GM19452 (cell line): ENCODE measurements at regions not wholly inside any gene's neighbourhood (a gene's known extent, or its start where the extent isn't known, plus 50 kb on each side); places are given as distances from the start of the nearest gene placed in this dataset.

Experiments used
- ATAC-seq: cut with Tn5 transposase; IDR thresholded peaks from one replicate; pipeline ENCODE4 v1.9.1; 2021; ENCODE audit not compliant: unreplicated experiment

DNA sequence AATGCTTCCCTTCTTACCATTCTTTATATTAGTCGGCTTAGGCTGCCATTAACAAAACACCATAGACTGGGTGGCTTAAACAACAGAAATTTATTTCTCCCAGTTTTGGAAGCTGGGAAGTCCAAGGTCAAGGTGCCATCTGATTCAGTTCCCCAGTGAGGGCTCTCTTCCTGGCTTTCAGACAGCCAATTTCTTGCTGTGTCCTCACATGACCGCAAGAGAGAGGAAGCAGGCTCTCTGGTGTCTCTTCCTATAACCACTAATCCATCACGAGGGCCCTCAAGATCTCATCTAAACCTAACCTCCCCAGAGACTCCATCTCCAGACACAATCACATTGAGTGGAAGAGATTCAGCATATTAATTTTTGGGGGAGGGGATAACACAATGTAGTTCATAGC lies 193.0 kb upstream of the SGK1 start:
- ATAC-seq, result no peak

DNA sequence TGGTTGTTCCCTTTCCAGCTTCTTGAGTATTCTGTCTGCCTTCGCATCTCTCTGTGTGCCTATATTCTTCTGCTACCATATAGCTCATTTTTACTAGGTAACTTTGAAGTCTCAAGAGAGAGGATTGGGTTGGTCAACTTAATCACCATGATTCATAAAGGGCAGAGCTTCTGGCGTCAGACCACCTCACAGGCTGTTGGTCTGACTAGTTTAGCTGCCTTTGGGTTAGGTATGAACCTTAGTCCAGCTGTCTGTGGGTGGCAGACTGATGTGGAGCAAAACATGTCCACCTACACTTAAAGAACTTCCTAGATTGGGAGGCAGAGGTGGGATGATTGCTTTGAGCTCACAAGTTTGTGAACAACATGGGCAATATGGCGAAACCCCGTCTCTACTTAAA lies 192.2 kb upstream of the SGK1 start:
- ATAC-seq, result no peak

DNA sequence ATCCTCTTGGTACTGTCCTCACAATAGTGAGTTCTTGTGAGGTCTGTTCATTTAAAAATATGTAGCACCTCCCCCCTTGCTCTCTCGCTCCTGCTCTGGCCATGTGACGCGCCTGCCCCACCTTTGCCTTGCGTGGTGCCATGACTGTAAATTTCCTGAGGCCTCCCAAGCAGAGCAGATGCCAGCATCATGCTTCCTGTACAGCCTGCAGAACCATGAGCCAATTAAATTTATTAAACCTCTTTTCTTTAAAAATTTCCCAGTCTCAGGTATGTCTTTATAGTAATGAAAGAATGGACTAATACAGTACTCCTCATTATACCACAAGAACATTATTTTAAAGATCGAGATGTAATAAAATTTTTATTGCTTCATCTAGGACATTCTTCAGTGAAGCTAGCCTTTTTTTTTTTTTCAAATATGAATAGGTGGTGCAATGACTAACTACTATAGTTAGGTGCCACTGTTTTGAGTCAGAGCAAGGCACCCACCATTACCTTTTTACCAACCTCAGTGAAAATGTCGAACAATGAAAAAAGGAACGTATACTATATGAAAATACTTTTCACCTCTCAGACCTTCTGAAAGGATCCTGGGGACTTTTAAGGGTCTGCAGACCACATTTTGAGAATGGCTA lies 191.1 kb upstream of the SGK1 start:
- no peak for ATAC-seq

DNA sequence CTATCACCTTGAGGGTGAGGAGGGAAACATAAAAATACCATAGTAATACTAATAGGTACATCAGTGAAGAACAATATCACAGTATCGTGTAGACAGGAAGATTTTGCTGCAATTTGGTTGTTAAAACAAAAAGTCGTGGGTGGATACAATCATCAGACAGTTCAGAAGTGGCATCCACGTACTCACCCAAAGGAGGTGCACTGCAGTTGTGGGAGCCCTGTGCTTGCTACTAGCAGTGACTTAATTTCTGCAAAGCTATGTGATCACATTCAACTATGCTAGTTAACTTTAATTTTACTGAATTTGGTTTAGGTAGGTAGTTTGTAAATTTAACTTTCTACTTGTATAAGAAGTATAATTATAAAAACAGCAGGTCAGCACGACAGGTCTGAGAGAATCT lies 188.2 kb upstream of the SGK1 start:
- no peak for ATAC-seq

DNA sequence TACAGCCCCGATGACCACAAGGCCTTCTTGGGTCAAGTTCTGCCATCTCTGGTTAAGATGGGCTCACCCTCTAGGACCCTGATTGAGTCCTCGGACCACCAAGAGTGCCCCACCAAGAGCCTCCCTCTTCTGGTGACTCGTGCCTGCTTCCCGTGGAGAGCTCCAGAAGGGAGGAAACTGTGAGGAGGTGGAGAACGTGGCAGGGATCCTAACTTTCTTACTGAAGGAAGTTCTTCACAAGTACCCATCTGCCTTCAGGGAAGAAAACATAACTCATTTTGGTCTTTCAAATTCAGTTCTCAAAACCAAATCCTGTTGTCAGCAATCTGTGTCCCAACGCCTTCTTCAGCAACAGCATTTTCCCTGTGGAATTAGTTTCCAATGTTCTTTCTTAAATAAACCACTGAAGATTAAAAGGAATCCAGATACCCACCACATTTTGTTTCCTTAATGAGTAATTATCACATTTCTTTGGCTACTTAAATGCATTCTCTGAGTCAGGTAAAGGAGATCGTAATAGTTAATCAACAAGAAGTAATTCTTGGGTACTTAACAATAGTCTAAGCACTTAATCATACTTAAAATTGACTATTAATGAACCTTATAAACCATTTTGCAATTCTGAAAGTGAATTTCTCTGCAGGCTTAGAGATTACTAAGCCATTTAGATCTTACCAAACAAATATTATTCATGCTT lies 185.8 kb upstream of the SGK1 start:
- no peak for ATAC-seq

DNA sequence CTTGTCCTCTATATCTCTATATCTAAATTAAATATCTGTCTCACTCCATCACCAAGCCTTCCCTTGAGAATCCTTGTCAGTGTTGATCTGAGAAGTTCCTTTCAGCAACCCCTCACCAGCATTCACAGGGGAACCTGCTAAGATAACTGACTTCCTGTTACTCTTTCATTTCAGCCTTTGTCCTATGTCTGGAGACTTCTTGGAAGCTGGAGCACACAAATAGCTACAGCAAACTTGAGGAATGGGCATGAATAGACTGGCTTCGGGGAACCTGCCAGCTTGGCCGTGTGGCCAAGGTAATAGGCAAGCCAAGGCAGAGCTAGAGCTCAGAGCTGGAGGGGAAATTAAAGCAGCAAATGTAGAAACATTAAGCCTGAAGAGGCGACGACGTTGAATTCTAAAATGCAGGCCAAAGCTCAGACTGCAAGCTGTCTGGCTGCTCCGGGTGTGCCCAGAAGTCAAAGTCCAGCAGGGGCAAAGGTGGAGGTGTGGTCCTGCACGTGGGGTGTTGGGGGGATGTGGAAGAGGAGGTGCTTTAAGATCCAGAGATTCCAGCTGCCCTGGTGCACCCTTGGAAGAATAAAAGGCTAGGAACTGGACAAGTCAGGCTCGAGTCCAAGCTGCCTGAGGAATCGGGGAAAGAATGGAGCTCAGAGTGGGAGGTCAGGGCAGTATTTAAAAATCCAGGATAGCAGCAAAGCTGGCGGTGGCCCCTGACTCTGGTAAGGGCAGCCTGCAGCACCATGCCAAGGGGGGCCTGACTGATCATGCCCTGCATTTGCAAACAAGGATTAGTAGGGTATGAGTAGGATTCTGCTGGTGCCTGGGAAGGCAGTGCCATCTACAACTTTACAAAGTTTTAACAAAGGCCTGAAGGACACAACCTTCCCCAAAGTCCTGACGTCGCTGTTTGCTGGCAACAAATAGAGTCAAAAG lies 185.0 kb upstream of the SGK1 start:
- ATAC-seq, result no peak

DNA sequence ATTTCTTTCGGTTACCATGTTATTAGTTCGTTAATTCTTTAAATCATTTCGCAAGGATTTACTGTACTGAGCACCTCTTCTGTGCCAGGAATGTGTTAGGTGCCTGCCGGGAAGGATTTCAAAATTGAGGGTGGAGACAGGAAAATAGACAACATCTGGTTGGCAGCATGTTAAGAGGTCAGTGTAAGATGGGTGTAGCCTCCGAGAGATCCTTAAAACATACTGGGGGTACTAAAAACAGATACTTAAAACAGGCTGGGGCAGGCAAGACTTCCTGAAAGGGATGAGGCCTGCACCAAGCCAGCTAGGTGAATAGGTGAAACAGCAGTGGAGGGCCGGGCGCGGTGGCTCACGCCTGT lies 178.0 kb upstream of the SGK1 start:
- ATAC-seq, result no peak

DNA sequence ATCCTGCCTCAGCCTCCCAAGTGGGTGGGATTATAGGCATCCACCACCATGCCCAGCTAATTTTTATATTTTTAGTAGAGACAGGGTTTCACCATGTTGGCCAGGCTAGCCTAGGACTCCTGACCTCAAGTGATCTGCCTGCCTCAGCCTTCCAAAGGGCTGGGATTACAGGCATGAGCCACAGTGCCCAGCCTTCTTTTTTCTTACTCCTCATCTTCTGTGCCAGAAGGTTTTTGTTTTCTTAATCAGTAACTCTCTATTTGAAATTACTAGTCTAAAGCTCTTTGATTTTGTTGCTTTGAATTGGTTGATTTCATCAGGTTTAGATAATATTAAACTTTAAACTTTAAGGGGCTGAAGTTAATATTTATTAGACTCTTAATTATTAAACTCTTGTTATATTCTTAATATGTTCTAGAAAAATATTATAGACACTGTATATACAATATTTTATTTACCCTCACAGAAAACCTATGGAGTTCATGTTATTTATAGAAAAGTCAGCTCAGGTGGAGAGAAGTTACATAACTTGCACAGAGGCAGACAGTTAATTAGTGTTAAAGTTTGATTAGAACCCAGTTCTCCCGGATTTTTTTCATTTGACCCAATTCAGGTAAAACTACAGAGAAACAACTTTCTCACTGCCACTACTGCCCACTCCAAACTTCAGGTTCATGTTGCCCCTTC lies 177.4 kb upstream of the SGK1 start:
- no peak for ATAC-seq

DNA sequence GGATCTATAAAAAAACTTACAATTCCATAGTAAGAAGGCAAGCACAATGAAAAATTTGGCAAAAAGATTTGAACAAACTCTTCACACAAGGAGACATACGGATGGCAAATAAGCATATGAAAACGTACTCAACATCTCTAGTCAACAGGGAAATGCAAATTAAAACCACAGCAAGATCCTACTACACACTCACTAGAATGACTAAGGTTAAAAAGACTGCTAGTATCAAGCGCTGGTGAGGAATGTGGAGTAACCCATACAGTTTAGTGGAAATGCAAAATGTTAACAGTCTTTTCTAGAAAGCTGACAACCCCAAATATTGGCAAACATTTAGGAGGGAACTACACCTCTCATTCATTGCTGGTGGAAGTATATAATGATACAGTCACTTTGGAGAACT lies 175.9 kb upstream of the SGK1 start:
- no peak for ATAC-seq

DNA sequence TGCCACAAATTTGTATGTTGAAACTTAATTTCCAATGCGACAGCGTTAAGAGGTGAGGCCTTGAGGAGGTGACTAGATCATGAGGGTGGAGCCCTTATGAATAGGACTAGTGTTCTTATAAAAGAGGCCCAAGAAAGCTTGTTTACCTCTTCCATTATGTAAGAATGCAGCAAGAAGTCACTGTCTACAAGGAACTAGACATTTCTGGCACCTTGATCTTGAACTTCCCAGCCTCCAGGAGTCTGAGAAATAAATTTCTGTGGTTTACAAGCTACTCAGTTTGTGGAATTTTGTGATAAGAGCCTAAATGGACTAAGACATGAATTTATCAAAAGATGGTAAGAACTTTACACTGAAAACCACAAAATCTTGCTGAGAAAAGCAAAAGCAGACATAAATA lies 173.6 kb upstream of the SGK1 start:
- ATAC-seq, result no peak

DNA sequence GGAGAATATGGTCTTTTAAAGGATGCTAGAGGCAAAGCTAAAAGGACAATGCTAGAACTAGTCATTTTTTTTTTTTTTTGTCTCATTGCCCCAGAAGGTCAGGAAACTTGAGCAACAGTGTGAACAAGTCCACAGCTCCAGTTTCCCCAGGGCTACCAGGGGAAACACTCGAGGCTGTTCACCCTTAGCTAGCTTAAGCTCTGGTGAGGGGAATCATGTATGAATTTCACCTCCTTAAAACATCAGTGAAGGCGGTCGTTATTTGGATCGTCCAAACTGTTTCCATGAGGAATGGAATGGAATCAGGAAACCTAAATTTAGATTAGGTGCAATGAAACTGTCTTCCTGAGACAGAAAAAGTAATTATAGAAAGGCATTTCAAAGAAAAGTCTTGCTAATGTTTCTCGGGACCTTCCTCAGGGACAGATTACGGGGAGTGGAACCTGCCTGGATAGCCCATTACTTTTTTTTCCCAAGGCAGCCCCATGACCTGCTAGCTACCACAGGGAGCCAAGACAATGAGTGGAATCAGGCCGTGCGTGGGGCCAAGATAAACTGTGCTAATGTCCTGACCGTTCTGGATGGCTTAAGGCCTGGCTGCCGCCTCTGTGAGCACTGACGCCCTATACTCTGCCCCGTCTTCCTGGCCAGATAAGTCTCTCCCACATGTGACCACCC lies 164.8 kb upstream of the SGK1 start:
- ATAC-seq, result no peak

DNA sequence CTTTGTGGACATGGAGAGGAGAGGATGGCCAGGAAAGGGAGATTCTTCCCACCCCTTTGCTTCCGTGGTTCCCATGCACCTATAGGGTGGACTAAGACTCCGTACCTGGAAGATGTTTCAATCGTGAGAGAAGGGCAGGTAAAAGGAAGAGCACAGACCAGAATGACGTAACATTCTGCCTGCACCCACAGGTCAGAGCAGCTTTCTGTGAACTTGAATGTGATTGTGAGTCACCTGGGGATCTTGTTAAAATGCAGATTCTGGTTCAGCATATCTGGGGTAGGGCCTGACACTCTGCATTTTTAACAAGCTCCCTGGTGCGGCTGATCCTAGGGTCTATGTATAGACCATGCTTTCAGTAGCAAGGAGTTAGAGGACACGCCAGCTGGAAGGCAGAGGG lies 164.1 kb upstream of the SGK1 start:
- no peak for ATAC-seq

DNA sequence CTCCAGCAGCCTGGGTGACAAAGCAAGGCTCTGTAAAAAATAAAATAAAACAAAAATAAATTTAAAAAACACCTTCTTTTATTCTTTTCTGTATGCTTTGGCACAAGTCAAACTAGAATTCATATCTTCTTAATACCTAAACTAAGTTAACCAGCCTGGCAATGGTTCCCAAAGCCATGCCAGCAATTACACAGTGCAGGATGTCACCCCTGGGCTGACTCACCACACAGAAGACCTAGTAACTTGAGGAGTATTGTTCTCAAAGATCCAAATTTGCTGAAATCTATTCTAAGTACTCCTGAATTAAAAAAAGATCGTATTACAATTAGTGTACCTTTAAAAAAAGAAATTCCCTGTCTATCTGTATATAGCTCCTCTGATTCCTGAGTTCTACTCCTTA lies 162.7 kb upstream of the SGK1 start:
- ATAC-seq, result no peak

DNA sequence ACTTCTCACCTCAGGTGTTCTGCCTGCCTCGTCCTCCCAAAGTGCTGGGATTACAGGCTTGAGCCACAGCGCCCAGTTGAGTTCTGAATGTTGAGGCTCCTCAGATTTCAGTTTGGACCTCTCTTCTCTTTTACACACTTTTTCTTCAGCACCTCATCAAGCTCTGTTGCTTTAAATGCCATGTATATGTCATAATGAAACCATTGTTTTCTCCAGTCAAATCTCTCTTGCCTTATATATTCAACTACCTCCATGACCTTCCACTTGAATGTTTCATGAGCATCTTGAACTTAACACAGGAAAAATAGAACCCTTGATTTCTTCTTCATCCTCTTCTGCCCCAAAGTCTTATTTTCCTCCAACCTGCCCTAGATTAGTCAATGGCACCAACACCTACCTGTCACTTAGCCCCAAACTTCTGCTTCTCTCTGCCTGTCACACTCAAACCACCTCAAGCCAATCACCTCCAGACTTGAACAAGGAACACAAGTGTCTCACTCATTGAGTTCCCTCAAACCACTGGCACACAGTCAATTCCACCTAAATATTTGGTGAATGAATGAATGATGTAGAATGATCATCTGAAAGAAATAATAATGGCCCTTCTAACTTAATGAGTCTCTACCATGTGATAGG lies 161.0 kb upstream of the SGK1 start:
- ATAC-seq, result no peak

DNA sequence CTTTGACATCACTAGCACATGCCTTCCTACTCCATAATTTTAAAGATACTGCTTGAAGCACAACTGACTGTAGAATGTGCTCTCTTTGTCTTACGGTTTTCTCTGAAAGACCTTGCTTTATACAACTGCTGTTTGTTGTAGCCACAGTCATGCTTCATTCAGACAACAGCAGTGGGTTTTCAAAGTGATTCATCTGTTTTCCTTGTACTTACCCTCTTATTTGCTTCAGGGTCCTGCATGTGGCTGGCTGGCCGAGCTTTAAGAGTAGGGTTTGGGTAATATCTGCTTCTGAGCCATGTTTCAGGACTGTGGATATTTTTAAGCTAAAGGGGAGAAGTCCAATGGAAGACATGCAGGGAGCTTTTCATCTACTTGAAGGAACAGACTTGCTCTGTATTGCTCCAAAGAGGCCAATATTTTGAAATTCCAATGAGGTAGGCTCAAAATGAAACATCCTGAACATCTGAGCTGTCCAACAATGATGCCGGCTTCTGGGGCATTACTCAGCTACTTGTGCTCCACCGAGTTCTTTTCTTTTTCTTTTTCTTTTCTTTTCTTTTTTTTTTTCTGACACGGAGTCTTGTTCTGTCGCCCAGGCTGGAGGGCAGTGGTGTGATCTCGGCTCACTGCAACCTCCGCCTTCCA lies 160.2 kb upstream of the SGK1 start:
- ATAC-seq, result no peak

DNA sequence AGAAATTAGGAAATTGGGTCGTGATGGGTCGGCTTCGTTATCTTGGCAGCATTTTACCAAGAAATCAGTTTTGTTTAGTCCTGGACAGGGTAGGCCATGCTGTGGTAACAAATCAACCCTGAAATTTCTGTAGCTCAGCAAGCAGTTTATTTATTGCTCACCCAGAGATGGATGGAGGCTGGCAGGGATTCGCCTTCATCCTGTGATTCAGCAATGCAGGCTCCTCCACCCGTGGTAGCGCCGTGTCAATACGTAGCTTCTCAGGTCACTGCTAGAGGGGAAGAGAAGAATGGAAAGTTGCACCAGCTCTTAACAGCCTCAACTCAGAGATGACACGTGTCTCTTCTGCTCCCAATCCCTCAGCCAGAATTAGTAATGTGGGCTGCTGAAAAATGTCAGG lies 157.0 kb upstream of the SGK1 start:
- ATAC-seq, result no peak

DNA sequence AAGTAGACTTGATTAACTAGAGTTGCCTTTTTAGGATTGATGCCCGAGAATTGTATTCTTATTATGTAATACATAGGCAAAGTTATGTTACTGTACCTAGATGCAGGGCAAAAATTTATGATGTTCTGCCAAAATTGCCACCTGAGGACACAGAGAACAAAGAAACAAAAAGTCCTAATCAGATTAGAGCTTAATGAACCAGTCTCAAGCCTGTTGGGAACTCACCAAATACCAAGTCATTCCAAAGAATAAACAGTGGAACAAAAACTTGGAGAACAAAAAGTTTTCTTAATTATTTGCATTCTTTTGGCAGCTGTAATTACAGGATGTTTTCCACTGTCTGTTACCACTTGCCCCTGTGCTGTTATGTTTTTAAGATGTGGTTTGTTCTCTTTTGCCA lies 154.7 kb upstream of the SGK1 start:
- no peak for ATAC-seq

DNA sequence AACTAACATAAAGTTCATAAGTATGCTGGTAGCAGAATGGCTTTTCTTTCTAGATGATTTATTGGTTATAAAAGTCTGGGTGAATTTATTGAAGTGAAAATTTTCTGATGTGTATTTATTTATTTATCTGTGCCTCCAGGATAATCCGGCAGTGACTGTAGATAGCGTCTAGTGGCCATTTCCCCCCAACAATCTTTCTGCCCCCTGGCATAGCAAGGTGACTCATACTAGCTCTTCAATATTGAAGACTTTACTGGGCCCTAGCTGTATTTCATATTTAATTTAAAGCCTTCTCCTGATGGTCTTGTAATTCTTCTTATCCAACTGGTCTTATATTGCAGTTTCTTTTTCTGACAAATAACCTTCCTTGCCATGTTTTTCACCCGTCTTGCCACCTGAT lies 154.1 kb upstream of the SGK1 start:
- ATAC-seq, result no peak

DNA sequence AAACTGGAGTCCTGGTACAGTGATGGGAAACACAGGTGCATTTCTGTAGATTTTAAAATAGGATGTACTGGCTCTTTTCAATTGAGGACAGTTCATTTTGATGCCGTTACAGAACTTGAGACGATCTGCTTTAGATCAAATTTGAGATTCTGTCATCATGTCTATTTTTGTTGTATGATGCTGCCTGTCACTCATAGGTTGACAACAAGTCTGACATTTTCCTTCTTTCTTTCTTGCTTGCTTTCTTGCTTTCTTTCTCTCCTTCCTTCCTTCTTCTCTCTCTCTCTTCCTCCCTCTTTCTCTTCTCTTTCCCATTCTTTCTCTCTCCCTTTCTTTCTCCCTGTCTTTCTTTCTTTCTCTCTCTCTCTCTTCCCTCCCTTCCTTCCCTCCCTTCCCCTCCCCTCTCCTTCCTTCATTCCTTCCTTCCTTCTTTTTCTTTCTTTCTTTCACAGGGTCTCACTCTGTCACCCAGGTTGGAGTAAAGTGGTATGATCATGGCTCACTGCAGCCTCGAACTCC lies 152.6 kb upstream of the SGK1 start:
- ATAC-seq, result no peak
